Thoracic aorta (tissue), 2 donors: ENCODE measurements at regions not wholly inside any gene's neighbourhood (a gene's known extent, or its start where the extent isn't known, plus 50 kb on each side); places are given as distances from the start of the nearest gene placed in this dataset.

ENCODE experiments used
- ATAC-seq: fragments of 150-250 bp; one replicate; pipeline ENCODE4 v1.8.0; 2017; ENCODE audit warnings: low read depth; ENCODE audit not compliant: insufficient number of reproducible peaks, low FRiP score
- DNase-seq: peaks from one replicate; pipeline ENCODE4 v3.0.0-alpha.2; 2020; ENCODE audit warnings: low spot score
- H3K27ac ChIP-seq, 2 donors: fragments of 200-600 bp; sonication (generic); 1 replicate in 1 of 2; 2 replicates in 1 of 2; pipeline ENCODE4 v1.5.1; 2016; ENCODE audit warnings: mild to moderate bottlenecking in 2 of 2, moderate library complexity in 2 of 2
- H3K27me3 ChIP-seq: fragments of 200-600 bp; sonication (generic); replicated peaks from 2 replicates; pipeline ENCODE4 v1.6.0; 2016; ENCODE audit warnings: mild to moderate bottlenecking; ENCODE audit not compliant: insufficient read depth
- H3K36me3 ChIP-seq: fragments of 200-600 bp; sonication (generic); one replicate; pipeline ENCODE4 v1.5.1; 2016
- H3K4me1 ChIP-seq, 2 donors: fragments of 200-600 bp; sonication (generic); 1 replicate in 1 of 2; 2 replicates in 1 of 2; pipeline versions ENCODE4 v1.5.1 to v1.6.0; 2016; ENCODE audit warnings: low read depth in 2 of 2, mild to moderate bottlenecking in 1 of 2; ENCODE audit not compliant: control insufficient read depth in 1 of 2
- H3K4me3 ChIP-seq: fragments of 200-600 bp; sonication (generic); 2 replicates; pipeline ENCODE4 v1.5.1; 2016; ENCODE audit warnings: mild to moderate bottlenecking
- H3K9me3 ChIP-seq: fragments of 200-600 bp; sonication (generic); 2 replicates; pipeline ENCODE4 v1.5.1; 2016
- TF ChIP-seq, protein P1 (sequence below): fragments of 200-600 bp; sonication (generic); IDR thresholded peaks from one replicate; pipeline ENCODE4 v1.5.1; 2019; ENCODE audit warnings: antibody characterized with exemption

DNA sequence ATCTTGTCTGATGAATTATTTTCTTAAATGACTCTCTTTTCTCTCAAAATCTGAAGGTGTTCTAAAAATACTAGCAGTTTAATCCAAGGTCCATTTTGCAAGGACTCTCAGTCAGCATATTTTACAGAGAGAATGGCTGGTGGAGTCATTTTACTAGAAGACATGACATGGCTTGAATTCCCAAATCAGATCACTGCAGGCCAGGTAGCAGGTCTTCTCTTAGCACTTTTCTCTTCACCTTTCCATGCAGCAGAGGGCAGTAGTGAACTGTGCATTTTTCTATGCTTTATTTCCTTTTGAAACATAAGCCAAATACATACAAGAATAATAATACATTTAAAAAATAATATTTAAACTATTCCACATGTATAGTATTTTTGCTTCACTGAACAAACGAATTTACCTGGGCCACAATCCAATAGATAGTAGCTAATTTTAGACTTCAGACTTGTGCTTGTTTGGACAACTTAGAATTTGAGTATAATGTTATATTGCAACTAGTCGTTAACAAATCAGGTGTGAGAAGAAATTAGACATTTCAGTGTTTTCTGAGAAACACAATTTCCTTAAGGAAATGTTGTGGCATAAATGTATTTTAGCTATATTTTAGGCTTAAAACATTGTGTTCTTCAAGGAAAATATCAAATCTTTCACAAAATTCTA is 289.4 kb upstream of the DAB2 start:
- Histone ChIP-seq H3K27ac (no peak overlapping the region), H3K9me3 (no peaks in the 10 kb centered on the region), H3K4me3 (no peak overlapping the region), H3K27me3 (no peaks in the 10 kb centered on the region), H3K36me3 (no peaks in the 10 kb centered on the region), H3K4me1 (no peaks in the 10 kb centered on the region)
- DNase-seq (no peak), ATAC-seq (no peak)
- TF ChIP-seq, protein P1, sequence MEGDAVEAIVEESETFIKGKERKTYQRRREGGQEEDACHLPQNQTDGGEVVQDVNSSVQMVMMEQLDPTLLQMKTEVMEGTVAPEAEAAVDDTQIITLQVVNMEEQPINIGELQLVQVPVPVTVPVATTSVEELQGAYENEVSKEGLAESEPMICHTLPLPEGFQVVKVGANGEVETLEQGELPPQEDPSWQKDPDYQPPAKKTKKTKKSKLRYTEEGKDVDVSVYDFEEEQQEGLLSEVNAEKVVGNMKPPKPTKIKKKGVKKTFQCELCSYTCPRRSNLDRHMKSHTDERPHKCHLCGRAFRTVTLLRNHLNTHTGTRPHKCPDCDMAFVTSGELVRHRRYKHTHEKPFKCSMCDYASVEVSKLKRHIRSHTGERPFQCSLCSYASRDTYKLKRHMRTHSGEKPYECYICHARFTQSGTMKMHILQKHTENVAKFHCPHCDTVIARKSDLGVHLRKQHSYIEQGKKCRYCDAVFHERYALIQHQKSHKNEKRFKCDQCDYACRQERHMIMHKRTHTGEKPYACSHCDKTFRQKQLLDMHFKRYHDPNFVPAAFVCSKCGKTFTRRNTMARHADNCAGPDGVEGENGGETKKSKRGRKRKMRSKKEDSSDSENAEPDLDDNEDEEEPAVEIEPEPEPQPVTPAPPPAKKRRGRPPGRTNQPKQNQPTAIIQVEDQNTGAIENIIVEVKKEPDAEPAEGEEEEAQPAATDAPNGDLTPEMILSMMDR, result peak; percentile 37

DNA sequence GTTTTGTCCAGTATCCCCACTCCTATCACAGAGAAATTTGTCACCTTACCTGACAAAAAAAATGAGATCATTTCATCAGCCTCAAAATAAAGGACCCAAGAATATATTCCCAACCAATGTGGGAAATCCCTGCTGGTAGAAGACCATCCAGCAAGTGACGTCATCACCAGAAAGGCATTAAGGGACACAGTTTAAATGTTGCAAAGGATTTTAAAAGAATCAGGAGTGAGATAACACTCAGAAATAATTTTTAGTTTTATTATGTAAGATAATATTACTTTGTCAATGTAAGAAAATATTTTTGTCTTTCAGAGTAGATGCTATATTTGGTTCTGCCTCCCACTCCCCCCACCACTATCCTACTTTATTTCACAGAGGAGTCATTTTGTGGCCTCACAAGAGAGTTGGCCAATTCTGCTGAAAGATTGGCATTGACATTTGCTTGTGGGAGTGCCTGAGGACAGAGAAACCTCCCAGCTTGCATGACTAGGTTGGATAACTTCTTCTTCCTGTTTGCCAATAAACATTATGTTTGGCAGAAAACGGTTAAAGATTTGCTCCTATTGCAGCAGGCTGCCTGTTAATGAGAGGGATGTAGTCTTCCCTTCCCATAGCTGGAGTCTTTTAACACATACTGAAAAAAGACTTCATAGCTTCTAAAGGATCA is 288.6 kb upstream of the DAB2 start:
- DNase-seq (no peak), ATAC-seq (no peak)
- no peaks in the 10 kb centered on the region for H3K9me3 ChIP-seq

DNA sequence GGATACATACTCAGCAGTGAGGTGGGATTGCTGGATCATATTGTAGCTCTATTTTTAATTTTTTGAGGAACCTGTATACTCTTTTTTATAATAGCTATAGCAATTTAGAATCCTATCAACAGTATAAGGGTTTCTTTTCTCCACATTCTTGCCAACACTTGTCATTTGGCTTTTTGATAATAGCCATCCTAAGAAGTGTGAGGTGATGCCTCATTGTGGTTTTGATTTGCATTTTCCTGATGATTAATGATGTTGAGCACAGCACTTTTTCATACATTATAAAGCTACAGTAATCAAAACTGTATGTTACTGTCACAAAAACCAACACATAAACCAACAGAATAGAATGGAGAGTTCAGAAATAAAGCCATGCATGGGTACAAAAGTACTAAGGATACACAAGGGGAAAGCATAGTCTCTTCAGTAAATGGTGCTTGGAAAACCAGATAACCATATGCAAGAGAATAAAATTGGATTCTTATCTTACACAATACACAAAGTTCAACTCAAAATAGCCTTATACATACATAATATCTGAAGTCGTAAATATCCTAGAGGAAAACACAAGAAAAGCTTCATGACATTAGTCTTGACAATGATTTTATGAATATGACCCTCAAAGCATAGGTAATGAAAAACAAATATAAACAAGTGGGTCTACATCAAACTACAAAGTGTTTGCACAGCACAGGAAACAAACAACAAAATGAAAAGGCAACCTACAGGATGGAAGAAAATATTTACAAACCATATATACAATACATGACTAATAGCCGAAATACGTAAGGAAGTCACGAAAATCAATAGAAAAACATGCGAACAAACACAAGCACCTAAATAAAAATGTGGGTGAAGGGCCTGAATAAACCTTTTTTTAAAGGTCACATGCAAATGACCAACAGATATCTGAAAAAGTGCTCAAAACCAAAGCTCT is 287.8 kb upstream of the DAB2 start:
- H3K27ac ChIP-seq, result no peak overlapping the region
- H3K36me3 ChIP-seq, result no peaks in the 10 kb centered on the region
- H3K9me3 ChIP-seq, result no peaks in the 10 kb centered on the region
- TF ChIP-seq, protein P1, result no peak
- no peaks in the 10 kb centered on the region for H3K4me1 ChIP-seq
- H3K27me3 ChIP-seq, result no peaks in the 10 kb centered on the region
- DNase-seq, result no peak
- no peak overlapping the region for H3K4me3 ChIP-seq
- no peak for ATAC-seq

More for the DNA sequence above, 288.6 kb upstream of the DAB2 start:
- TF ChIP-seq, protein P1, result no peak
- Histone ChIP-seq H3K4me1 (no peaks in the 10 kb centered on the region), H3K27me3 (no peaks in the 10 kb centered on the region), H3K4me3 (no peak overlapping the region), H3K36me3 (no peaks in the 10 kb centered on the region), H3K27ac (no peak overlapping the region)

DNA sequence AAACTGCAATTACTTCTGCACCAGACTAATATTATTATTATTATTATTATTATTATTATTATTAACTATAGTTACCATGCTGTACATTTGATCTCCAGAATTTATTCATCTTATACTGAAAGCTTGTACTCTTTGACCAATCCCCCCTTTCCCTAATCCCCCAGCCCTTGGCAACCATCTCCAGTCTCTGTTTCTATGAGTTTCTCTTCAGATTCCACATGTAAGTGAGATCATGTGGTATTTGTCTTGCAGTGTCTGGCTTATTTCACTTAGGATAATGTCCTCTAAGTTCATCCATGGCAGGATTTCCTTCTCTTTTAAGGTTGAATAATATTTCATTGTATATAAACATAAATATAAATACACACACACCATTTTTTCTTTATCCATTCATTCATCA is 287.0 kb upstream of the DAB2 start:
- H3K36me3 ChIP-seq, result no peaks in the 10 kb centered on the region
- H3K9me3 ChIP-seq, result no peaks in the 10 kb centered on the region
- no peak overlapping the region for H3K27ac ChIP-seq
- TF ChIP-seq, protein P1, result no peak
- DNase-seq, result no peak
- no peak overlapping the region for H3K4me3 ChIP-seq
- H3K27me3 ChIP-seq, result no peaks in the 10 kb centered on the region
- no peaks in the 10 kb centered on the region for H3K4me1 ChIP-seq
- ATAC-seq, result no peak

DNA sequence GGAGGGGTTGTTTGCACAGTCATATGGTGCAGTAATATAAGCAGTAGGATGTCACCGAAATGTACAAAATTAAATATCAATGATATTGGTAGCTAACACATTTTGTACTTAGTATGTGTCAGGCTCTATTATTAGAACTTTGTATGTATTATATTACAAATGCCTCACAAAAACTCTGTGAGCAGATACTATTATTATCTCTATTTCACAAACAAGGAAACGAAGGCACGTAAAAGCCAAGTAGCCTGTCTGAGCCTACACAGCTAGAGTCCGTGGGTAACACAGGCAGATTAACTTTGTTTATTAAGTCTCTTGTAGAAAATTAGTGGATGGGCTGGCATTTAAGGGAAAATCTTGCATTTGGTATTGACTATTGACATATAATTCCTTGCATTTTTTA is 284.3 kb upstream of the DAB2 start:
- no peak overlapping the region for H3K27ac ChIP-seq
- H3K36me3 ChIP-seq, result no peaks in the 10 kb centered on the region
- H3K4me1 ChIP-seq, result no peaks in the 10 kb centered on the region
- H3K4me3 ChIP-seq, result no peak overlapping the region
- H3K27me3 ChIP-seq, result no peaks in the 10 kb centered on the region
- DNase-seq, result no peak
- no peak for ATAC-seq
- no peaks in the 10 kb centered on the region for H3K9me3 ChIP-seq
- TF ChIP-seq, protein P1, result no peak
